Stimulated activated effector memory CD8-positive, alpha-beta T cell treated with anti-CD3 and anti-CD28 coated beads, Interleukin-12 subunit alpha, Interleukin-12 subunit beta, amount 100 ng/mL, for 72 hours (primary cell): ENCODE measurements at regions not wholly inside any gene's neighbourhood (a gene's known extent, or its start where the extent isn't known, plus 50 kb on each side); places are given as distances from the start of the nearest gene placed in this dataset.

Experiments used
- ATAC-seq: fragments of 150-1000 bp; cut with Tn5 transposase; 2 replicates; pipeline ENCODE4 v1.10.0; 2021
- DNase-seq, 2 donors: peaks; one replicate each; pipeline ENCODE4 v3.0.0; 2021 to 2022; ENCODE audit warnings: low spot score in 2 of 2
- H3K27ac Mint-ChIP-seq: one replicate; pipeline ENCODE4 v1.8.0; 2022; ENCODE audit warnings: mild to moderate bottlenecking, mixed read lengths
- H3K36me3 Mint-ChIP-seq: one replicate; pipeline ENCODE4 v1.8.0; 2022; ENCODE audit warnings: mild to moderate bottlenecking, mixed read lengths
- H3K4me1 Mint-ChIP-seq: one replicate; pipeline ENCODE4 v1.8.0; 2022; ENCODE audit warnings: mixed read lengths
- H3K4me3 Mint-ChIP-seq: one replicate; pipeline ENCODE4 v1.8.0; 2022; ENCODE audit warnings: mild to moderate bottlenecking, mixed read lengths
- H3K9me3 Mint-ChIP-seq: one replicate; pipeline ENCODE4 v1.8.0; 2022; ENCODE audit warnings: mixed read lengths

- Mint-ChIP-seq H3K9me3 (peaks cover 3% of the 10 kb centered on the region), H3K4me3 (no peak overlapping the region), H3K36me3 (no peaks in the 10 kb centered on the region), H3K4me1 (no peaks in the 10 kb centered on the region), H3K27ac (no peak overlapping the region)
- no peak for ATAC-seq
- no peak for DNase-seq
These were observed 103.8 kb downstream of the PDGFA start for GRCh38 chr7:415646-416525.

GRCh38 chr7:416761-417624, 102.7 kb downstream of the PDGFA start:
- Mint-ChIP-seq H3K4me3 (no peak overlapping the region), H3K36me3 (no peaks in the 10 kb centered on the region), H3K4me1 (no peaks in the 10 kb centered on the region), H3K9me3 (peaks cover 3% of the 10 kb centered on the region), H3K27ac (no peak overlapping the region)
- no peak for ATAC-seq
- no peak for DNase-seq

GRCh38 chr7:417625-417889, 102.1 kb downstream of the PDGFA start:
- ATAC-seq (no peak), DNase-seq (no peak)
- Mint-ChIP-seq H3K27ac (no peak overlapping the region), H3K9me3 (peaks cover 3% of the 10 kb centered on the region), H3K4me3 (no peak overlapping the region), H3K36me3 (no peaks in the 10 kb centered on the region), H3K4me1 (no peaks in the 10 kb centered on the region)

- Mint-ChIP-seq H3K4me3 (no peak overlapping the region), H3K36me3 (no peaks in the 10 kb centered on the region), H3K4me1 (no peaks in the 10 kb centered on the region), H3K9me3 (peaks cover 3% of the 10 kb centered on the region), H3K27ac (no peak overlapping the region)
- ATAC-seq, result no peak
- DNase-seq, result no peak
These were observed 101.6 kb downstream of the PDGFA start for GRCh38 chr7:417973-418601.

- no peaks in the 10 kb centered on the region for H3K36me3 Mint-ChIP-seq
- no peak for DNase-seq
- H3K27ac Mint-ChIP-seq, result no peak overlapping the region
- no peak overlapping the region for H3K4me3 Mint-ChIP-seq
- no peaks in the 10 kb centered on the region for H3K4me1 Mint-ChIP-seq
- H3K9me3 Mint-ChIP-seq, result peaks cover 3% of the 10 kb centered on the region
- no peak for ATAC-seq
These were observed 100.9 kb downstream of the PDGFA start for GRCh38 chr7:418636-419280.

- Mint-ChIP-seq H3K4me1 (no peaks in the 10 kb centered on the region), H3K27ac (no peak overlapping the region), H3K4me3 (no peak overlapping the region), H3K36me3 (no peaks in the 10 kb centered on the region), H3K9me3 (peaks cover 3% of the 10 kb centered on the region)
- ATAC-seq (no peak), DNase-seq (no peak)
These were observed 99.2 kb downstream of the PDGFA start for GRCh38 chr7:420142-421093.

GRCh38 chr7:421136-421991, 98.3 kb downstream of the PDGFA start:
- ATAC-seq (no peak), DNase-seq (no peak)
- Mint-ChIP-seq H3K4me1 (no peaks in the 10 kb centered on the region), H3K9me3 (peaks cover 3% of the 10 kb centered on the region), H3K27ac (no peak overlapping the region), H3K36me3 (no peaks in the 10 kb centered on the region), H3K4me3 (no peak overlapping the region)

GRCh38 chr7:422191-422885, 97.3 kb downstream of the PDGFA start:
- no peak for ATAC-seq
- Mint-ChIP-seq H3K4me1 (no peaks in the 10 kb centered on the region), H3K9me3 (peaks cover 3% of the 10 kb centered on the region), H3K36me3 (no peaks in the 10 kb centered on the region), H3K27ac (no peak overlapping the region), H3K4me3 (no peak overlapping the region)
- DNase-seq, result no peak

- H3K36me3 Mint-ChIP-seq, result no peaks in the 10 kb centered on the region
- H3K4me1 Mint-ChIP-seq, result no peaks in the 10 kb centered on the region
- H3K4me3 Mint-ChIP-seq, result no peak overlapping the region
- peaks cover 3% of the 10 kb centered on the region for H3K9me3 Mint-ChIP-seq
- no peak for DNase-seq
- ATAC-seq, result no peak
- H3K27ac Mint-ChIP-seq, result no peak overlapping the region
These were observed 96.8 kb downstream of the PDGFA start for GRCh38 chr7:422886-423225.

GRCh38 chr7:423312-424260, 96.1 kb downstream of the PDGFA start:
- Mint-ChIP-seq H3K9me3 (no peaks in the 10 kb centered on the region), H3K27ac (peak overlapping the region; percentile 65)

GRCh38 chr7:424301-424935, 95.2 kb downstream of the PDGFA start:
- Mint-ChIP-seq H3K27ac (peak overlapping the region; percentile 65), H3K4me1 (no peaks in the 10 kb centered on the region), H3K4me3 (no peak overlapping the region), H3K9me3 (no peaks in the 10 kb centered on the region), H3K36me3 (no peaks in the 10 kb centered on the region)
- ATAC-seq (no peak), DNase-seq (no peak)

More at GRCh38 chr7:423312-424260, 96.1 kb downstream of the PDGFA start:
- DNase-seq (no peak), ATAC-seq (no peak)
- H3K36me3 Mint-ChIP-seq, result no peaks in the 10 kb centered on the region
- no peaks in the 10 kb centered on the region for H3K4me1 Mint-ChIP-seq
- H3K4me3 Mint-ChIP-seq, result no peak overlapping the region
